GM18870 (cell line): ENCODE measurements at regions not wholly inside any gene's neighbourhood (a gene's known extent, or its start where the extent isn't known, plus 50 kb on each side); places are given as distances from the start of the nearest gene placed in this dataset.

Source experiments
- ATAC-seq: cut with Tn5 transposase; IDR thresholded peaks from one replicate; pipeline ENCODE4 v1.9.1; 2021; ENCODE audit warnings: moderate library complexity; ENCODE audit not compliant: unreplicated experiment

- ATAC-seq = no peak
Observed at GRCh38 chr3:68173012-68173634, 518.7 kb upstream of the SUCLG2 start.

GRCh38 chr3:68172039-68172438, 517.6 kb upstream of the SUCLG2 start:
- ATAC-seq = no peak

GRCh38 chr3:68163968-68164367, 509.6 kb upstream of the SUCLG2 start:
- ATAC-seq = no peak

DNA sequence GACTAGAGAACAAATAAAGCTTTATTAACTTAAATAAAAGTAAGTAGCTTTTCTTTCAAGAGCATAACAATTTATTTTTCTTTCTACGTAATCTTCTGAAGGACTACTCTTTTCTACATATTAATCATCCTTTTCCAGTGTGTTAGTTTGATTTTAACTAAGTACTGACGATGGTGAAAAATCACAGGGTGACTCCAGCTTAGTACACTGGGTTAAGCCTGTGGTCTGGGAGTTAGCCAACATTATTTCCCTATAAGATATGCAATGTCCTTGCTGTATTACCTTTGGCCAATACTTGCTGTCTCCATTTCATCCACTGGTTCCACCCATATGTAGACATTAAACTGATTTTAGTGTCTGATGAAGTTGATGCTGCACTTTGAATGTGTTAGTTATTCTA, 508.6 kb upstream of the SUCLG2 start:
- no peak for ATAC-seq

- ATAC-seq = no peak
Observed at GRCh38 chr3:68162644-68163043, 508.2 kb upstream of the SUCLG2 start.

DNA sequence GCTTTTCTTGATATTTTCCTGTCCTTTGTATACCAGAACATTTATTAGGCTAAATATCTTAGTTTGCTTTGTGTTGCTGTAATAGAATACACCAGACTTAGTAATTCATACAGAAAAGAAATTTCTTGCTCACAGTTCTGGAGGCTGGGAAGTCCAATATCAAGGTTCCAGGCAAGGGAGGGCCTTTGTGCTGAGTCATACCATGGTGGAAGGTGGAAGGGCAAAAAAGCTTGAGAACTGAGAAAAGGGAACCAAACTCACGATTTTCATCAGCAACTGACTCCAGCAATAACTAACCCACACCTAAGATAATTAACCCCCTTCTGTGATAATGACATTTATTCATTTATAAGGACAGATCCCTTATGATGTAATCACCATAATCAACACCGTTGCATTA, 496.9 kb upstream of the SUCLG2 start:
- no peak for ATAC-seq

DNA sequence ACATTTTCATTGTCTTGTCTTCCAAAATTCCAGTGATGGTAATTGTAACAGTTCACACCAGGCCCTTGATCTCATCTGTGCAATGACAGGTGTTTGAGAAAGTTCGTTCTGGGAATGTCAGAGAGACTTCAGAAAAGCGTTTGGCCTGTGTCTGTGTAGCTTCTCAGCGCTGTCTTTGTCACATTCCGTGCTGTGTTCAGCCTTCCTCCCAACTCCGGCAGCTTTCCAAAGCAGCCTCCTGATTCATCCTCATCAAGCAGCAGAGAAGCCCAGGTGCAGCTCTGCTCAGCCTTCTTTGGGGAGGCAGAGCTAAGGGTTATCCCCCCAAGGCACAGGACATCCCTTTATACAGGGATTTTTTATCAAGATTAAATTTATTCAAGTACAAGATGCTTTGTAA, 494.0 kb upstream of the SUCLG2 start:
- no peak for ATAC-seq

GRCh38 chr3:68142441-68142840, 488.0 kb upstream of the SUCLG2 start:
- ATAC-seq = no peak

GRCh38 chr3:68139897-68140296, 485.5 kb upstream of the SUCLG2 start:
- no peak for ATAC-seq

DNA sequence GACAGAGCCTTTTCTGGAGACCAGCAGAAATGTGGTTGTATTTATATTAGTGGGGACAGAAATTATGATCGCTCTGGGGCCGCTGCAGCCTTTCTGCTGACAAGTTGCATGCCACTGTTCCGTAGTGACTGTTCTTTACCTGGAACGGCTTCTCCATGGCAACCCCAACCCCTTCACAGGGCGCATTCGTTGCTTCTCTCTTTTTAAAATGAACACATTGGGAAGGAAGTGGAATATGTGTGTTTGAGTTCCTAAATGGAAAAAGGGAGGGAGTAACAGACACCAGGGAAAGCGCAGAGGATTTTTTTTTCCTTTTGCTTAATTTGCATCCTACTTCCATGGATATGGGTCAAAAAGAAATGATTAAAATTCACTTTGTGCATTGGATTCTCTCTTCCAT, 482.0 kb upstream of the SUCLG2 start:
- no peak for ATAC-seq

DNA sequence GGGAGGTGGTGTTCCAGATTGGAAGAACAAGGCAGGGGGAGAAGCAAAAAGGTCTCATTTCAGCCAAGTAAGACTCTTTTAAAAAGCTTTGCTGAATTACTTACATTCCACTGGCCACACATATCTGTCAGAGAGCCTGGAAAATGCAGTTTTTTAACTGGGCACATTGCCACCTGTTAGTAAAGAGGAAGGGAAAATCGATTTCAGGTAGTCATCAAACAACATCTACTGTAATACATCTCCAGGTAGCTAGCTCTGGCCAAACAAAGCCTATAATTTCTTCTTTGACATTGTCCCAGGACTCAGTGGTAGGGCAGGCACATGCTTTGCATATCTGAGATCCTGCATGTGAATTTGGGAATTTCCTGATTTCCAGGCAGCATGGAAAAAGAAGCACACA, 480.7 kb upstream of the SUCLG2 start:
- no peak for ATAC-seq

DNA sequence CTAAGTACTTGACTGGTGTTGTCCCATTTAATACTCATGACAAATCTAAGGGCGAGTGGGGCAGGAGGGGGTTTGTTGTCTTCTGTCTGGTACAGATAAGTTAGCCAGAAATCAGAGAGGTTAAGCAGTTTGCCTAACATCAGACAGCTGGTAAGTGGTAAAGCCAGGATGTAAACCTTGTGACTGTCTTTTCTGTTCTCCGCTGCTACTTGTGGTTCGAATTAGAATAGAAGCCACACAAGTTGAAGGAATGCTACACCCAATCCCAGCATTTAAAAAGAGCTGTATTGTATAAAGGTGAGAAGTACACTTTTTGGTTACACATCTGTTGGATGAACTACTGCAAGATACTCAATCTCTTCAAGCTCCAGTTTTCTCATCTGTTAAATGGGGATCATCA, 474.7 kb upstream of the SUCLG2 start:
- ATAC-seq = no peak

- no peak for ATAC-seq
Observed at GRCh38 chr3:68123231-68123630, 468.8 kb upstream of the SUCLG2 start.

GRCh38 chr3:68121287-68121686, 466.9 kb upstream of the SUCLG2 start:
- ATAC-seq = no peak

DNA sequence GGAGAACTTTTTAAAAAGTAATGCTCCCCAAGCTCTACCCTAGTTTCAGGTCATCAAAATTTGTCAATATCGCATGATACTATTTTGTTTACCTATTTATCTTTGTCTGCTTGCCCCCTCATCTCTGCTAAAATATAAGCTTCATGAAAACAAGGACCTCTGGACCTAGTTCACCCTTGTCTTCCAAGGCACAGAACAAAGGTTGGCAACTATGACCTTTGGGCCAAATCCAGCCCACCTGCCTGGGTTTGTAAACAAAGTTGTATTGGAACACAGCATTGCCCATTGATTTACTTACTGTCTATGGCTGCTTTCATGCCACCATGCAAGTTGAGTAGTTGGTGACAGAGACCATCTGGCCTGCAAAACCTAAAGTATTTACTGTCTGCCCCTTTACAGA, 462.2 kb upstream of the SUCLG2 start:
- no peak for ATAC-seq

GRCh38 chr3:68103811-68104210, 449.4 kb upstream of the SUCLG2 start:
- no peak for ATAC-seq

DNA sequence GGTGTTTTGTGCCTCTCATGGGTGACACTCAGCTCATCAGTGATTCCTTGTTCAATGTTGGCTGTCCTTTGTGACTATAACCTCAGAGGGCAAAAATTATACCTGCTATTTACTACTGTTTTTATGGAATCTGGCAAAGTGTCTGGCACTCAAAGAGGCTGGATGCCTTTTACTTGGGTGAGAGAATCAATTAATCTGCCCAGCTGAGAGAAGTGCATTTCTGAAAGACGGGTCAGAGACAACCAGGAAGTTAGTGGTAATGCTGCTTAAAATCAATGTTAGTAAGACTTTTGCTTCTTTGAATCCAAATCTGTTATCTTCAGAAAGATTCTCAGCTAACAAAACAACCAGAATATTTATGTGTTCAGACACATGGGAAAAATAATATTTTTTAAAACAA, 436.2 kb upstream of the SUCLG2 start:
- no peak for ATAC-seq

- ATAC-seq = no peak
Observed at GRCh38 chr3:68089572-68090011, 435.2 kb upstream of the SUCLG2 start.

DNA sequence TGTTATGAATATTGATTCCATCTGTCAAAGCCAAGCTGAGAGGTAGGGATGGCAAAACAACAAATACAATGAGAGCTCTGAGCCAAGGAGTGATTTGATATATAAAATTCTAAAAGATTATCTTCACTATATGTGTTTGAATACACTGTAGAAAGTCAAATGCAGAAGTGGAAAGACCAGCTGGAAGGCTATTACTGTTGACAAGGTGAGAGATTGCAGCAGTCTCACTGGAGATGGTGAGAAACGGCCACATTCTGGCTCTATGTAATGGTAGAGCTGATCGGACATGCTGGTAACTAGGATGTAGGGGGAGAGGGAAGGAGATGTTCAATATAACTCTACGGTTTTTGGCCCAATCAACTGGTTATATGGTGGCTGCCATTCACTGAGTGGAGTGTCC, 434.2 kb upstream of the SUCLG2 start:
- ATAC-seq = no peak

GRCh38 chr3:68088216-68088615, 433.8 kb upstream of the SUCLG2 start:
- peak; percentile 60 for ATAC-seq

DNA sequence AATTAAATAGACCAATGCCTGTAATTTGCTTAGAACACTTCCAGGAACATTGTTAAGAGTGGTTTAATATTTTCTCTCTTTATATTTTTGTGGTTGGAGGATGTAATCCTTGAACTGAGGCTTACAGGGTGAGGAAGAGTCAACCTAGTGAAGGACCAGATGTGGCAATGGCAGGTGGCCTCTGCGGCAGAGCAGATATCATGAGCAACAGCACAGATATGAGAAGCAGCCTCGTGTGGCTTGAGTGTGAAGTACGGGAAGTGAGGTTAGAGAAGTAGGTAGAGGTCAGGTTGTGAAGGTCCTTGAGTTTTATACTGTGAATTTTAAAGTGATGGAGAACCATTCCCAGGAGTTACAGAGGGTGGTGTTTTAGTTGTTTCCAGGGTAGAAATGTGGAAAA, 417.6 kb upstream of the SUCLG2 start:
- ATAC-seq = no peak

DNA sequence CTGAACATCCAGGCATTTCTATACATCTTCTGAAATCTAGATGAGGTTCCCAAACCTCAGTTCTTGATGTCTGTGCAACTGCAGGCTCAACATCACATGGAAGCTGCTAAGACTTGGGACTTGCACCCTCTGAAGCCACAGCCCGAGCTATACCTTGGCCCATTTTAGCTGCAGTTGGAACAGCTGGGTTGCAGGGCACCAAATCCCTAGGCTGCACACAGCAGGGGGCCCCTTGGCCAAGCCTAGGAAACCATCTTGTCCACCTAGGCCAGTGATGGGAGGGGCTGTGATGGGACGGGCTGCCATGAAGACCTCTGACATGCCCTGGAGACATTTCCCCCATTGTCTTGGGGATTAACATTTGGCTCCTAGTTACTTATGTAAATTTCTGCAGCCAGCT, 415.8 kb upstream of the SUCLG2 start:
- no peak for ATAC-seq

GRCh38 chr3:68067314-68067713, 412.9 kb upstream of the SUCLG2 start:
- no peak for ATAC-seq

DNA sequence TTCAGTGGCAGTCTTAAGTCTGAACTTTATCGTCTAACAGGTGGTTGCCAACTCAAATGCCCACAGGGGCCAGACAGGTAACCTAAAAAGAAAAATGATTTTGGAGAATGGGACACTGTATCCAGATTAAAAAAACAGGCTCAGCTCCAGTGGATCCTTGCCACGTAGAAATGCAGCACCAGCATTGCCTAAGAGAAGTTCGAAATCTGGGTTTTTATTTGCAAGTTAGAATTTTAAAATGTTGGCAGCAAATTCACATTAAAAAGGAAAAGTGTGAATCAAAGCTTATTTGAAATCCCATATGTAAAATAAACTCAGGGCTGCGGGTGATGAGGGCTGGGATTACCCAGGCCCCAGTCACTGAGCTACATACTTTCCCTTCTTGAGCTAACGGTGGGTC, 408.5 kb upstream of the SUCLG2 start:
- ATAC-seq = no peak
